Peyer's patch (tissue), 4 donors: ENCODE measurements at regions not wholly inside any gene's neighbourhood (a gene's known extent, or its start where the extent isn't known, plus 50 kb on each side); places are given as distances from the start of the nearest gene placed in this dataset.
A peak's percentile ranks its signal among the peaks of the same experiment; 100 is the strongest.

Experiments used
- DNase-seq, 3 donors: peaks; one replicate each; pipeline ENCODE4 v3.0.0-alpha.2; 2017 to 2019
- H3K27ac ChIP-seq, 4 donors: fragments of 200-600 bp; sonication (generic); one replicate each; pipeline ENCODE4 v1.5.1; 2016 to 2019
- H3K27me3 ChIP-seq, 2 donors: fragments of 200-600 bp; sonication (generic); one replicate each; pipeline ENCODE4 v1.5.1; 2019
- H3K36me3 ChIP-seq, 3 donors: fragments of 200-600 bp; sonication (generic); one replicate each; pipeline ENCODE4 v1.5.1; 2016 to 2019
- H3K4me1 ChIP-seq, 4 donors: fragments of 200-600 bp; sonication (generic); one replicate each; pipeline ENCODE4 v1.5.1; 2016 to 2019
- H3K4me3 ChIP-seq, 4 donors: fragments of 200-600 bp; sonication (generic); 1 replicate in 3 of 4; 2 replicates in 1 of 4; pipeline ENCODE4 v1.5.1; 2016 to 2019; ENCODE audit warnings: mild to moderate bottlenecking in 1 of 4
- H3K9me3 ChIP-seq, 4 donors: fragments of 200-600 bp; sonication (generic); one replicate each; pipeline ENCODE4 v1.5.1; 2016 to 2019; ENCODE audit warnings: mild to moderate bottlenecking in 1 of 4
- CTCF ChIP-seq, 6 experiments: fragments of 450-650 bp in 4 of 6; fragments of 200-600 bp in 2 of 6; sonication (generic) in 1 of 6; IDR thresholded peaks; one replicate each; pipeline ENCODE4 v1.5.1; 2017 to 2019; ENCODE audit warnings: antibody characterized with exemption in 6 of 6, mild to moderate bottlenecking in 3 of 6, moderate library complexity in 1 of 6
- POLR2A ChIP-seq, 2 donors: fragments of 450-650 bp; IDR thresholded peaks; one replicate each; pipeline ENCODE4 v1.5.1; 2017; ENCODE audit warnings: antibody characterized with exemption in 2 of 2, mild to moderate bottlenecking in 2 of 2, moderate library complexity in 2 of 2

GRCh38 chr5:2170761-2171160, 288.0 kb upstream of the IRX4 start:
- Histone ChIP-seq H3K9me3 (no peaks in the 10 kb centered on the region), H3K27ac (no peak overlapping the region), H3K4me3 (no peak overlapping the region), H3K27me3 (no peaks in the 10 kb centered on the region), H3K4me1 (no peaks in the 10 kb centered on the region), H3K36me3 (no peaks in the 10 kb centered on the region)
- TF ChIP-seq POLR2A (IDR thresholded peaks at IDR 0.05): no peak
- no peak for TF ChIP-seq CTCF (IDR thresholded peaks at IDR 0.05)
- DNase-seq: no peak

GRCh38 chr5:2169850-2170760, 287.4 kb upstream of the IRX4 start:
- no peaks in the 10 kb centered on the region for H3K36me3 ChIP-seq
- no peak overlapping the region for H3K27ac ChIP-seq
- no peaks in the 10 kb centered on the region for H3K9me3 ChIP-seq
- H3K4me3 ChIP-seq: no peak overlapping the region
- H3K27me3 ChIP-seq: no peaks in the 10 kb centered on the region
- H3K4me1 ChIP-seq: no peaks in the 10 kb centered on the region
- peak in 1 of 3 donors; percentile 39 for DNase-seq
- TF ChIP-seq CTCF (IDR thresholded peaks at IDR 0.05) (no peak), POLR2A (IDR thresholded peaks at IDR 0.05) (no peak)

GRCh38 chr5:2169430-2169808, 286.7 kb upstream of the IRX4 start:
- Histone ChIP-seq H3K4me3 (no peak overlapping the region), H3K36me3 (no peaks in the 10 kb centered on the region), H3K27ac (no peak overlapping the region), H3K9me3 (no peaks in the 10 kb centered on the region), H3K4me1 (no peaks in the 10 kb centered on the region), H3K27me3 (no peaks in the 10 kb centered on the region)
- TF ChIP-seq CTCF (IDR thresholded peaks at IDR 0.05) (no peak), POLR2A (IDR thresholded peaks at IDR 0.05) (no peak)
- no peak for DNase-seq

- Histone ChIP-seq H3K36me3 (no peaks in the 10 kb centered on the region), H3K4me1 (no peaks in the 10 kb centered on the region), H3K9me3 (no peaks in the 10 kb centered on the region), H3K4me3 (no peak overlapping the region), H3K27ac (no peak overlapping the region), H3K27me3 (no peaks in the 10 kb centered on the region)
- DNase-seq: peak in 1 of 3 donors; percentile 33
- no peak for TF ChIP-seq POLR2A (IDR thresholded peaks at IDR 0.05)
- no peak for TF ChIP-seq CTCF (IDR thresholded peaks at IDR 0.05)
Observed at GRCh38 chr5:2168601-2169429, 286.1 kb upstream of the IRX4 start.

GRCh38 chr5:2167671-2168070, 284.9 kb upstream of the IRX4 start:
- Histone ChIP-seq H3K36me3 (no peaks in the 10 kb centered on the region), H3K27me3 (no peaks in the 10 kb centered on the region), H3K9me3 (no peaks in the 10 kb centered on the region), H3K4me3 (no peak overlapping the region), H3K4me1 (no peaks in the 10 kb centered on the region), H3K27ac (no peak overlapping the region)
- no peak for DNase-seq
- no peak for TF ChIP-seq CTCF (IDR thresholded peaks at IDR 0.05)
- no peak for TF ChIP-seq POLR2A (IDR thresholded peaks at IDR 0.05)
